HEK293 (cell line): ENCODE measurements at regions not wholly inside any gene's neighbourhood (a gene's known extent, or its start where the extent isn't known, plus 50 kb on each side); places are given as distances from the start of the nearest gene placed in this dataset.

ENCODE experiments used
- CTCF ChIA-PET: fragments of 350-600 bp; formaldehyde crosslinking; extraction: SDS; loops from one replicate; lab custom pipeline; 2021; ENCODE audit warnings: antibody characterized with exemption; lab: Yijun Ruan, JAX
- POLR2A ChIA-PET: fragments of 300-600 bp; formaldehyde crosslinking; extraction: SDS; loops from one replicate; lab custom pipeline; 2020; ENCODE audit warnings: antibody characterized with exemption, inconsistent platforms; lab: Yijun Ruan, JAX
- H3K27ac ChIP-seq: fragments of 200-500 bp; sonication (Bioruptor generic); 2 replicates; pipeline ENCODE4 v1.5.1; 2014; ENCODE audit warnings: low read depth, low read length, control low read depth, inconsistent platforms; ENCODE audit errors: extremely low read depth
- H3K36me3 ChIP-seq, 2 experiments: fragments of 200-500 bp in 1 of 2; sonication (Bioruptor generic) in 1 of 2; 1 replicate in 1 of 2; 2 replicates in 1 of 2; pipeline ENCODE4 v1.5.1; 2014 to 2017; ENCODE audit warnings: inconsistent platforms in 2 of 2, low read length in 2 of 2; ENCODE audit not compliant: control insufficient read depth in 2 of 2, insufficient read depth in 1 of 2
- H3K4me1 ChIP-seq: fragments of 200-500 bp; sonication (Bioruptor generic); 2 replicates; pipeline ENCODE4 v1.5.1; 2014; ENCODE audit warnings: mild to moderate bottlenecking, low read length, inconsistent platforms; ENCODE audit not compliant: control insufficient read depth, insufficient read depth
- H3K4me3 ChIP-seq: 2 replicates; pipeline ENCODE4 v1.5.1; 2011; ENCODE audit warnings: low read depth, mild to moderate bottlenecking, control low read depth, low read length, moderate library complexity
- H3K9me3 ChIP-seq: fragments of 200-500 bp; sonication (Bioruptor generic); 2 replicates; pipeline ENCODE4 v1.5.1; 2014; ENCODE audit warnings: low read depth, low read length, inconsistent platforms; ENCODE audit not compliant: control insufficient read depth, insufficient read depth
- AEBP2 ChIP-seq: fragments of 450-650 bp; formaldehyde crosslinking; IDR thresholded peaks from 2 replicates; pipeline ENCODE4 v1.5.1; 2016; ENCODE audit warnings: missing biosample characterization, missing genetic modification characterization, borderline replicate concordance
- KLF10 ChIP-seq: fragments of 450-650 bp; IDR thresholded peaks from 2 replicates; pipeline ENCODE4 v1.5.1; 2018; ENCODE audit warnings: missing biosample characterization, mild to moderate bottlenecking, missing genetic modification characterization
- KLF8 ChIP-seq: fragments of 450-650 bp; formaldehyde crosslinking; IDR thresholded peaks from 2 replicates; pipeline ENCODE4 v1.5.1; 2016; ENCODE audit warnings: missing biosample characterization, missing genetic modification characterization
- TSHZ1 ChIP-seq: fragments of 450-650 bp; formaldehyde crosslinking; IDR thresholded peaks from 2 replicates; pipeline ENCODE4 v1.5.1; 2016; ENCODE audit warnings: missing biosample characterization, missing genetic modification characterization, borderline replicate concordance
- ZEB2 ChIP-seq: fragments of 450-650 bp; formaldehyde crosslinking; IDR thresholded peaks from 2 replicates; pipeline ENCODE4 v1.5.1; 2016; ENCODE audit warnings: missing biosample characterization, missing genetic modification characterization
- ZNF155 ChIP-seq: fragments of 450-650 bp; formaldehyde crosslinking; IDR thresholded peaks from 2 replicates; pipeline ENCODE4 v1.5.1; 2016; ENCODE audit warnings: missing biosample characterization, missing genetic modification characterization
- ZNF175 ChIP-seq: fragments of 450-650 bp; formaldehyde crosslinking; IDR thresholded peaks from 2 replicates; pipeline ENCODE4 v1.5.1; 2016; ENCODE audit warnings: missing biosample characterization, missing genetic modification characterization
- ZNF214 ChIP-seq: fragments of 450-650 bp; formaldehyde crosslinking; IDR thresholded peaks from 2 replicates; pipeline ENCODE4 v1.5.1; 2017; ENCODE audit warnings: missing biosample characterization, mild to moderate bottlenecking, missing genetic modification characterization, borderline replicate concordance
- ZNF266 ChIP-seq: fragments of 450-650 bp; formaldehyde crosslinking; IDR thresholded peaks from 2 replicates; pipeline ENCODE4 v1.5.1; 2016; ENCODE audit warnings: missing biosample characterization, missing genetic modification characterization, low read depth
- ZNF274 ChIP-seq, 2 experiments: fragments of 200-500 bp in 1 of 2; fragments of 450-650 bp in 1 of 2; sonication (Bioruptor generic) in 1 of 2; formaldehyde crosslinking in 1 of 2; IDR thresholded peaks; 2 replicates each; pipeline versions ENCODE4 v1.5.1 to v1.6.1; 2014 to 2016; ENCODE audit warnings: borderline replicate concordance in 1 of 2, inconsistent platforms in 1 of 2, low read length in 1 of 2, missing biosample characterization in 1 of 2, missing genetic modification characterization in 1 of 2
- ZNF37A ChIP-seq: fragments of 450-650 bp; IDR thresholded peaks from 2 replicates; pipeline ENCODE4 v1.5.1; 2018; ENCODE audit warnings: missing biosample characterization, missing genetic modification characterization
- ZNF518A ChIP-seq: fragments of 450-650 bp; formaldehyde crosslinking; conservative IDR thresholded peaks from 2 replicates; pipeline ENCODE4 v1.5.1; 2016; ENCODE audit warnings: low read depth, missing biosample characterization, missing genetic modification characterization
- ZNF544 ChIP-seq: fragments of 450-650 bp; formaldehyde crosslinking; IDR thresholded peaks from 2 replicates; pipeline ENCODE4 v1.5.0; 2017; ENCODE audit warnings: missing biosample characterization, missing genetic modification characterization
- ZNF624 ChIP-seq: fragments of 450-650 bp; formaldehyde crosslinking; IDR thresholded peaks from 2 replicates; pipeline ENCODE4 v1.5.1; 2017; ENCODE audit warnings: missing biosample characterization, missing genetic modification characterization
- ZNF639 ChIP-seq: fragments of 450-650 bp; formaldehyde crosslinking; IDR thresholded peaks from 2 replicates; pipeline ENCODE4 v1.5.1; 2016; ENCODE audit warnings: missing biosample characterization, missing genetic modification characterization
- ZNF645 ChIP-seq: fragments of 450-650 bp; formaldehyde crosslinking; IDR thresholded peaks from 2 replicates; pipeline ENCODE4; 2016; ENCODE audit warnings: missing biosample characterization, missing genetic modification characterization
- ZNF830 ChIP-seq: fragments of 450-650 bp; IDR thresholded peaks from 2 replicates; pipeline ENCODE4 v1.5.0; 2018; ENCODE audit warnings: missing biosample characterization, missing genetic modification characterization, low read depth, mild to moderate bottlenecking, moderate library complexity
- ZSCAN4 ChIP-seq: fragments of 450-650 bp; formaldehyde crosslinking; IDR thresholded peaks from 2 replicates; pipeline ENCODE4 v1.5.1; 2017; ENCODE audit warnings: missing biosample characterization, missing genetic modification characterization

GRCh38 chr10:59967079-59967478, 60.7 kb upstream of the CCDC6 start (continued):
- TF ChIP-seq TSHZ1 (tag by site-specific recombination): no peak
- TF ChIP-seq, all 188 proteins: peak for 2

- no peak for TF ChIP-seq ZNF37A (tag by site-specific recombination)
- TF ChIP-seq ZNF175 (tag by site-specific recombination): no peak
- no peak for TF ChIP-seq ZNF830 (tag by site-specific recombination)
- no peak for TF ChIP-seq ZNF518A (tag by site-specific recombination)
- TF ChIP-seq ZNF274 (IDR thresholded peaks at IDR 0.05; ENCODE audit: low read length): no peak
- TF ChIP-seq ZNF274 (tag by site-specific recombination; IDR thresholded peaks at IDR 0.05; ENCODE audit: borderline replicate concordance): no peak
- no peak for TF ChIP-seq ZSCAN4 (tag by site-specific recombination)
- TF ChIP-seq KLF8 (tag by site-specific recombination): no peak
- no peak for TF ChIP-seq KLF10 (tag by site-specific recombination)
- no peak for TF ChIP-seq ZNF214 (tag by site-specific recombination)
- TF ChIP-seq ZNF624 (tag by site-specific recombination): no peak
- no peak for TF ChIP-seq ZEB2
- no peak for TF ChIP-seq ZNF645 (tag by site-specific recombination)
- TF ChIP-seq ZNF155 (tag by site-specific recombination): no peak
- TF ChIP-seq ZNF639 (tag by site-specific recombination): no peak
- no peak for TF ChIP-seq ZNF266 (tag by site-specific recombination)
- TF ChIP-seq AEBP2 (tag by site-specific recombination): no peak
- no peak for TF ChIP-seq ZNF544 (tag by site-specific recombination)
- no peaks in the 10 kb centered on the region for H3K9me3 ChIP-seq
- no peaks in the 10 kb centered on the region for H3K36me3 ChIP-seq
- H3K4me1 ChIP-seq: no peaks in the 10 kb centered on the region
- H3K27ac ChIP-seq: no peak overlapping the region
- ChIA-PET CTCF (interaction anchor here (0.5 to 0.6 kb wide), 3 partner anchors 54 to 734 kb away, joined by 3 to 4 read pairs (median 3); no protein-coding TSS in a partner anchor), POLR2A (interaction anchor here (0.6 kb wide), 1 partner anchor 28 kb away, joined by 5 read pairs; no protein-coding TSS in a partner anchor)
- no peak overlapping the region for H3K4me3 ChIP-seq
Measured at GRCh38 chr10:59965899-59966650, 59.7 kb upstream of the CCDC6 start.
